ENCODE measurements at regions not wholly inside any gene's neighbourhood (a gene's known extent, or its start where the extent isn't known, plus 50 kb on each side); places are given as distances from the start of the nearest gene placed in this dataset.

GRCh38 chr12:125225641-125226040, 160.4 kb downstream of the AACS start:
- TF ChIP-seq RAD21 (conservative IDR thresholded peaks at IDR 0.05): no peak
- TF ChIP-seq, protein P1, sequence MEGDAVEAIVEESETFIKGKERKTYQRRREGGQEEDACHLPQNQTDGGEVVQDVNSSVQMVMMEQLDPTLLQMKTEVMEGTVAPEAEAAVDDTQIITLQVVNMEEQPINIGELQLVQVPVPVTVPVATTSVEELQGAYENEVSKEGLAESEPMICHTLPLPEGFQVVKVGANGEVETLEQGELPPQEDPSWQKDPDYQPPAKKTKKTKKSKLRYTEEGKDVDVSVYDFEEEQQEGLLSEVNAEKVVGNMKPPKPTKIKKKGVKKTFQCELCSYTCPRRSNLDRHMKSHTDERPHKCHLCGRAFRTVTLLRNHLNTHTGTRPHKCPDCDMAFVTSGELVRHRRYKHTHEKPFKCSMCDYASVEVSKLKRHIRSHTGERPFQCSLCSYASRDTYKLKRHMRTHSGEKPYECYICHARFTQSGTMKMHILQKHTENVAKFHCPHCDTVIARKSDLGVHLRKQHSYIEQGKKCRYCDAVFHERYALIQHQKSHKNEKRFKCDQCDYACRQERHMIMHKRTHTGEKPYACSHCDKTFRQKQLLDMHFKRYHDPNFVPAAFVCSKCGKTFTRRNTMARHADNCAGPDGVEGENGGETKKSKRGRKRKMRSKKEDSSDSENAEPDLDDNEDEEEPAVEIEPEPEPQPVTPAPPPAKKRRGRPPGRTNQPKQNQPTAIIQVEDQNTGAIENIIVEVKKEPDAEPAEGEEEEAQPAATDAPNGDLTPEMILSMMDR (IDR thresholded peaks at IDR 0.05; ENCODE audit: poor library complexity, severe bottlenecking): no peak
